GM18907 (cell line): ENCODE measurements at regions not wholly inside any gene's neighbourhood (a gene's known extent, or its start where the extent isn't known, plus 50 kb on each side); places are given as distances from the start of the nearest gene placed in this dataset.

Experiments
- ATAC-seq: cut with Tn5 transposase; IDR thresholded peaks from one replicate; pipeline ENCODE4 v1.9.1; 2021; ENCODE audit warnings: mild to moderate bottlenecking, moderate library complexity; ENCODE audit not compliant: unreplicated experiment

DNA sequence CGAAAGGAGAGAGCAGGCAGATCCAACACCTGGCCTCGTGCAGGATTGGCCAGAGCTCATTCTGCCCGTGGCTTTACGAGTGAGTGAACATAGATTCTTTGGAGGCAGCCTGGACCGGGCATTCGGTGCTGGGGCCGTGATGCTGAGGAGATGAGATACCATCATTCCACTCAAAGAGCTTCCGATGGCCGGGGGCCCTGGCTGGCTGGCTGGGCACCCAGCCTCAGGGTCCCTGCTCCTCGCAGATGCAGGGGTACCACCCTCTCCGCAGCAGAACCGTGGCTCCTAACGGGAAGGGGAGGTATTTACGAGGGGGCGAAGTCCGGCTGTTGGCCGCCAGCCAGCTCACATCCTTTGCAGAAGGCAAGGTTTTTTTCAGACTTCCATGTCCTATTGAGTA, 66.1 kb upstream of the FOXF1 start:
- ATAC-seq: no peak

DNA sequence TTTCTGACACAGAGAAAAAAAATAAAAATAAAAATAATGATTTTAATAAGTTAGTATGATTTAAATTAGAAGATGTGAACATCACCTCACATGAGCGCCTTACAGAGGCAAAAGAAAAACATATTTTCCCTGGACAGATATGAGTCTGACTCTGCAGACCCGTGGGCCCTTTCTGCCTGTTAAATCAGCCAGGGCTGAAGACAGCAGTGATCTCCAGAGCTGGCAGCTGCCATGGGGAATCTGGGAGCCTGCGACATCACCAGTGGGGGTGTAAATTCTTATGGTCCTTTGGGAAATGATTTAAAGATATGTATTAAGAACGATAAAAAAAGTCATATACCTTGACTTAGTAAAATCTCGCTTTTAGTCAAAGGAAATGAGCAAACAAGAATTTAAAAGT, 65.7 kb upstream of the FOXF1 start:
- no peak for ATAC-seq

DNA sequence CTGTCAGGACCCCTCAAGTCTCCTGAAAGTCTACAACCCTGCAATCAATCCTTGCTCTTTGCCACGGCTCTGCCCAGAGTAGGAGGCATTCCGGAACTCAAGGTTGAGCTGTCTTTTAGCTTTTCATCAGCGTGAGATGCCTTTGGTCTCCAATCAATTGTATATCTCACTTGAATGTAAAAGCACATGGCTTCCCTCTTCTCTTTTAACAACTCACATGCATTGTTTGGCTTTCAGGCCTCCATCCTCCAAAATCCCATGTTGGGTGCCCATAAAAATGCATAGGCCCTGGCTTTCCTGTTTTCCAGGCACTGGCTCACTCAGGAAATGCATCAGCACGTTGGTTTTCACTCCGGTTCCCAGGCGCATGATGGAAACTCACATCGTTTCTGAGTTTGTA, 64.0 kb upstream of the FOXF1 start:
- no peak for ATAC-seq

DNA sequence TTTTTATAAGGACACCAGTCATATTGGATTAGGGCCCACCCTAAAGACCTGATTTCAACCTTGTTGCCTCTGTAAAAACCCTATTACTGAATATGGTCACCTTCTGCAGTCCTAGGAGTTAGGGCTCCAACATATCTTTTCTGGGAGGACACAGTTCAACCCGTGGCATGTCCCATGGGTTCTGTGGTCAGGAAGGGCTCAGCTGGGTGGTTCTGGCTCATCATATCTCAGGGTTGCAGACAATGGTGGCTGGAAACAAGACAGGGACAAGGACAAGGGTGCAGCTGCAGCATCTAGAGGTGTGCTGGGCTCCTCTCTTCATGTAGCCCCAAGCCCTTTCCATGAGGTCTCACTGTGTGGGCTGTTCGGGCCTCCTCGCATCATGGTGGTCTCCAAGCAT, 63.1 kb upstream of the FOXF1 start:
- no peak for ATAC-seq

DNA sequence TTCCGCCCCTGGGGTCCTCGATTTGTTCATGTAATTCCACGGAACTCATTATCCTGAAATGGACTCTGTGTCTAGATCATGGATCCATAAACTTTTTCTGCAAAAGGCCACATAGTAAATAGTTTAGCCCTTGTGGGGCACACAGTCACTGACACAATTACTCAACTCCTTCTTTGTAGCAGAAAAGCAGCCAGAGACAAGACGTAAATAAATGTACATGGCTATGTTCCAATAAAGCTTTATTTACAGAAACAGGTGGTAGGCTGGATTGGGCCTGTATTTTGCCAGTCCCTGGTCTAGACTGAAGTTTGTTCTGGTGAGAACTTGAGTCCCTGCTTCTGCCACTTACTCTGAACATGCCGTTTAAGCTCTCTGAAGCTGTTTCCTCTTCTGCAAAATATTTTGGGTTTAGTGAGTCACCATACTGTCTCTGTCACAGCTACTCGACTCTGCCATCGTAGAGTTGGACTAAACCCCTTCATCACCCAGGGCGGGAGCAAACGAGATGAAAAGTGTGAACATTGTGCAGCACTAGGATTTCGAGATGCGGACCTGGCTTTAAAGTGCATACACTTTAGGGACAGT, 61.9 kb upstream of the FOXF1 start:
- ATAC-seq: no peak

DNA sequence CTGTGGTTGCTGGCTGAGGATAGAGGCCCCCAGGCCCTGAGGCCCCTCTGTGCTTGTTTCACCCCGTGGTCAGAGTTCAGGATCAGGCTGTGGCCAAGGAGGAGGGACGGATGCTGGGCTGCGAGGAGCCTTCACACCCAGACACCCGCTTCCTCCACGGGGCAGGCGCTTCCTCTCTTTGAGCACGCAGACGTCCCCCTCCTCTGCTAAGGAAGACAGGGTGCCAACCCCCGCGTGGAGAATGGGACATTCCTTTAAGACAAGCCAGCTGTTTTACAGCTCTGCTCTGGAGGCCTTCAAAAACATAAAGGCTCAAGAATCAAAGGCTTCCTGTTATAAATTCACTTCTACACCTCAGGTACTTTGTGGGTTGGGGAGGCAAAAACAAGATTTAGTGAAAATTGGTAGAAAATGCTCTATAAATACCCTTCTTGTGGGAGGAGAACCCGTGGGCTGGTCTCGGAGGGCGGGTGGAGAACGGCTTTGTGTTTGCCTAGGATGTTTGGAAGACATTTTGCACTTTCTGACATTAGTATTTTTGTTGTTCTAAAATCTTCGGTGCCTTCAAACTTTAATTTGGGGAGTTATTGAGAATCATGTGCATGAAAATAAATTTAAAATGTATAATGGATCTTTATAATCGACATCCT, 60.8 kb upstream of the FOXF1 start:
- ATAC-seq: no peak

DNA sequence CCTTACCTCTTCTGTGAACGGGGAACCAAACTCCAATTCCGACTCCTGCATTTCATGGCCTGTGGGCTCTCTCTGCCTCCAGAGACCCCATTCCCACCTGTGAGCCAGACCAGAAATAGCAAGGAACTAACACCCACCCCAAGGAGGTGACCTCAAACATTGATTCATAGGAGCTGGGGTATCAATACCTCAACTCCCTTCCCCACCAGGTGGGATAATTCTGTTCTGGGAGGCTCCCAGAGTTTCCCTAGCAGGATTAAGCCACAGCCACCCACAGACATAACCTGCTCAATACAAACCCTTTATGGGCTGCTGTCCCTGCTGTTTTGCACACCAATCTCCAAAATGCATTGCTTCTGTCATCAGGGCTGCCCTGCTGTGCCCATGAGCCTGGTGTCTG, 59.6 kb upstream of the FOXF1 start:
- no peak for ATAC-seq

DNA sequence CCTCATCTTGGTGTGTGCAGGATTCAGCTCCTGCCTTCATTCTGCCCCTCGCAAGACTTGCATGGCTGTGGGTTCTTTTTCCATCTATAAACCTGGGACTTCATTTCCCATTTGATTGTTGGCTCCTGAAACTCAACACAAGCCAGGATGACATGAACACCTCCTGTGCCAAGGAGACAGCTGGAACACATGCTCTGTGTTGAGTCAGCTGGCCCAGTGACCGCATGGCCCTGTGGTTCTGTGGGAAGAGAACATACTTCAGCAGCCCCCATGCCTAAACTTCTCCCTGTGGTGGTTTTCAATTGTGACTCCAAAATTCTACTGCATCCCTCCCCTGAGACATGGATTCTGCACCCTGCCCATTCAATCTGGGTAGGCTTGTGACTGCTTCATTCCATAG, 57.9 kb upstream of the FOXF1 start:
- no peak for ATAC-seq

DNA sequence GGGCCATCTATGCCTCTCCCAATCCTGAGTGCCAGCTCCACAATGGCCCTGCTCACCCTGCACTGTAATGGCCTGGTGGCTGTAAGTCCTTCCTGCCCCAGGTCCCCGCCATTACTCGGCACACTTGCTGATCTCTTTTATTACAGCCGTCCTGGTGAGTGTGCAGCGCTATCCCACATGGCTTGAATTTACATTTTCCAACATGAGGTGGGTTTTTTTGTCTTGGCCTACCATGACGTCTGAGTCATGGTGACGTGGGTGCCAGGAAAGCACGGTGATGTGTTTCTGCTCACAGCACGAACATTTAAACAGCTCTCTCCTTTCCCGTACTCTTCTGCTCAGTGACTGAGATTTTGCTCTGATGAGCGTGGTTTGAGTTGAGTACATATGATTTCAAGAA, 55.2 kb upstream of the FOXF1 start:
- ATAC-seq: no peak

DNA sequence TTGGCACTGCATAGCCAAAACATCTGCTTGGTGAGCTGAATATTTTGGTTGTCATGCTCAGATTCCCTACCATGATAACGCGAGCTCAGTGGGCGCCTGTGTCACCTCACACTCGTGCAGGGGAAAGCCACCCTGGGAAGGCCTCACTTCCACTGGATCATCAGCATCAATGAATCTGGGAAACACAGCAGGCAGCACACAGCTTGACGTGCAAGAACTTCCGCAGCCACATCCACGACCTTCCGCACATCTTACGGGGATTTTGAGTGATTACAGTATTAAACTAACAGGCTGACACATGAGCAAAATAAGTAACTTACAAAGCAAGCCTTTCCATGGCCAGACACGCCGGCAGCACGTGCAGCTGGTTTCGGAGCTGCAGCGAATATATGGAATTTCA, 54.7 kb upstream of the FOXF1 start:
- no peak for ATAC-seq

DNA sequence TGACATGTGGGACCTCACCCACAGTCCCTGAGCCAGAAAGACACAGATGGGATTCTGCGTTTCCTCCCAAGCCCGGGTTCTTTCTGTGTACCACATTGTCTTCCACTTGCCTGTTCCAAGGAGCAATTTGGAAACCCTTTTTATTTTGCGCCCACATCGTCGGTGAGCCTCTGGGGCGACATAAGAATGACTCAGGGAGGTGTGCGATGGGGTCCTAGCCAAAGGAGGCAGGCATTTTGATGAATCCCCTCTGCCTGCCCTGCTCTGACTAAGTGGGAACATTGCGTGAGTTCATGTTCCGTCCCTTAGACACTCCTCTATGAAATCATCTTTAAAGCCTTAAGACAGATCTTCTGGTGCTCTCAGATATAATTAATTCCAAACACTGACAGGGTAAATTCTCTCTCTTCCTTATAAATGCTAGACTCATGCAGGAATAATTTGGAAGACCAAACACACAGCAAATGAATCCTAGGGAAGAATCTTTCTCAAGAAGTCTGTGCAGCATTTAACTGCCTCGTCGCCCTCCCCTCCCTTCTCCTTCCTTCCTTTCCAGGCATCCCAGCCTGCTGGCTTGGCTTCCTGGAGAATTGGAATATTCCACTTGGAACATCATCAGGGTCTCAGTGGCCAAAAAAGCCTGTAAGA, 52.7 kb upstream of the FOXF1 start:
- no peak for ATAC-seq

DNA sequence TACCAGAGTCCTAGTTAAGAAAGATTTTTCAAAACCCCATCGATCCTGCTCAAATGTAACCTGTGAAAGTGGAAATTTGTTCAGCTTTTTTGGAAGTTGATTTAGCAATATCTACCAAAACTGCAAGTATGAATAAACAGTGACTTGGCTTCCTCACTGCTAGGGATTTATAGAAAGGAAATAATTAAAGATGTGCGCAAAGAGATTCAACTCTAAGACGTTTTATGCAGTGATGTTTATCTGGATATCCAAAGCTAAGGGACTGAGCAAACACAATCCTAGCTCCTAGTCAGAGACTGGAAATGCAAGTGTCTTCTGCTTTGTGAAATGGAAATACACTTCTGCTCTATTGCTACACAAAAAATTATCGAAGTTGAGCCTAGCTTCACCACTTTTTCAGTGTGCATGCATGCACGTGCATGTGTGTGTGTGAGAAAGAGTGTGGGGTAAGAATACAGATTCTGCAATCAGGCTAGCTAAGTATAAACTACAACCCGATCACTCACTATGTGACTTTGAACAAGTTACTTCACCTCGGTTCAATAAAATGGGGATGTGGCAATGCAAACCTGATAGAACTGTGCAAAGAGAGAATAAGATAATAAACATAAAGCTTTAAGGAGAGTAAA, 52.1 kb upstream of the FOXF1 start:
- ATAC-seq: no peak

DNA sequence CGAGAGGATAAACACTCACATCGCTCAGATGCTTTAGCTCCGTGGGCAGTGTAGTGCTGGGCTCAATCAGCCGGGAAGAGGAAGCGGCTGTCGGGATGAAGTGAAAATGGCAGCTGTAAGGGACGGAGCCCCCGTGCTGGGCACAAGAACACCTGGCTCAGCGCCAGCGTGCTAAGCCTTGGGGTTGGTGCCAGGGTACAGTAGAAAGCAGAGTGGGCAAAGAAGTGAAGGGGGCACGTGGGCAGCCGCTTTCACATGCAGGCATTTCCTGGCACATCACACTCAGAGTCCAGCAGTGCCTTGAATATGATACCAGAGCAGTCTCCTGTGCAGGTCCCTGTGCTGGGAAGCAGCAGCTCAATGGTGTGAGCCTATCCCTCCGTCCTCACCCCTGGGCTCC, 51.1 kb upstream of the FOXF1 start:
- no peak for ATAC-seq
